IMR-90 (cell line): ENCODE measurements at regions not wholly inside any gene's neighbourhood (a gene's known extent, or its start where the extent isn't known, plus 50 kb on each side); places are given as distances from the start of the nearest gene placed in this dataset.

ENCODE experiments used
- ATAC-seq: fragments of 200-7000 bp; cut with Tn5 transposase; 2 replicates; pipeline ENCODE4 v1.9.1; 2020; ENCODE audit warnings: low read depth, mild to moderate bottlenecking, moderate library complexity
- BruUV-seq: library from RNA; stranded (reverse); fragments of 400-500 nt; replicated peaks from 2 replicates; lab custom pipeline; 2021; lab: Mats Ljungman, UMichigan
- CTCF ChIA-PET: fragments of 300-600 bp; formaldehyde crosslinking; extraction: SDS; loops from one replicate; lab custom pipeline; 2021; ENCODE audit warnings: antibody characterized with exemption; lab: Yijun Ruan, JAX
- POLR2A ChIA-PET: fragments of 300-600 bp; sonication (Branson Sonifier 250); formaldehyde crosslinking; loops from one replicate; lab custom pipeline; 2022; ENCODE audit warnings: antibody characterized with exemption; ENCODE audit not compliant: unreplicated experiment; lab: Charles Lee
- DNase-seq: peaks from one replicate; pipeline ENCODE4 v3.0.0; 2013
- H2AFZ ChIP-seq: replicated peaks from 2 replicates; pipeline ENCODE3; 2013; ENCODE audit warnings: low read length, mild to moderate bottlenecking; ENCODE audit not compliant: poor library complexity
- H2AK5ac ChIP-seq: 2 replicates; pipeline ENCODE4 v1.6.1; 2013; ENCODE audit warnings: low read depth, low read length, inconsistent platforms
- H2AK9ac ChIP-seq: replicated peaks from 2 replicates; pipeline ENCODE3; 2013; ENCODE audit warnings: mild to moderate bottlenecking, low read depth, low read length, moderate library complexity; ENCODE audit not compliant: poor library complexity
- H2BK120ac ChIP-seq: 2 replicates; pipeline ENCODE4 v1.6.1; 2013; ENCODE audit warnings: low read depth, low read length, inconsistent platforms
- H2BK15ac ChIP-seq: 3 replicates; pipeline ENCODE4 v1.6.1; 2013; ENCODE audit warnings: low read depth, low read length, inconsistent platforms
- H2BK20ac ChIP-seq: 2 replicates; pipeline ENCODE4 v1.6.1; 2013; ENCODE audit warnings: low read depth, mild to moderate bottlenecking, inconsistent platforms, low read length, moderate library complexity
- H2BK5ac ChIP-seq: 2 replicates; pipeline ENCODE4 v1.6.1; 2013; ENCODE audit warnings: mild to moderate bottlenecking, low read depth, low read length, inconsistent platforms; ENCODE audit not compliant: poor library complexity, severe bottlenecking
- H3K14ac ChIP-seq: replicated peaks from 2 replicates; pipeline ENCODE4 v1.6.1; 2013; ENCODE audit warnings: low read depth, low read length, inconsistent platforms
- H3K18ac ChIP-seq: 2 replicates; pipeline ENCODE4 v1.6.1; 2013; ENCODE audit warnings: low read depth, low read length, control low read depth
- H3K23ac ChIP-seq: 2 replicates; pipeline ENCODE4 v1.6.1; 2013; ENCODE audit warnings: low read depth, low read length, inconsistent platforms
- H3K27ac ChIP-seq: 2 replicates; pipeline ENCODE4 v1.5.1; 2013; ENCODE audit warnings: mild to moderate bottlenecking, control low read depth, low read length; ENCODE audit not compliant: insufficient read depth
- H3K27me3 ChIP-seq: 2 replicates; pipeline ENCODE4 v1.6.1; 2013; ENCODE audit warnings: low read length; ENCODE audit not compliant: control insufficient read depth, insufficient read depth
- H3K36me3 ChIP-seq: 2 replicates; pipeline ENCODE4 v1.6.1; 2013; ENCODE audit warnings: low read length, mixed read lengths; ENCODE audit not compliant: control insufficient read depth, insufficient read depth
- H3K4ac ChIP-seq: 2 replicates; pipeline ENCODE4 v1.6.1; 2013; ENCODE audit warnings: low read depth, low read length, inconsistent platforms
- H3K4me1 ChIP-seq: 2 replicates; pipeline ENCODE4 v1.6.1; 2013; ENCODE audit warnings: low read length, mixed read lengths; ENCODE audit not compliant: control insufficient read depth, insufficient read depth
- H3K4me2 ChIP-seq: 2 replicates; pipeline ENCODE4 v1.6.1; 2013; ENCODE audit warnings: low read depth, mild to moderate bottlenecking, control low read depth, low read length, moderate library complexity
- H3K4me3 ChIP-seq: 2 replicates; pipeline ENCODE4 v1.5.1; 2013; ENCODE audit warnings: low read depth, mild to moderate bottlenecking, control low read depth, low read length, moderate library complexity; ENCODE audit not compliant: insufficient read depth
- H3K56ac ChIP-seq: 2 replicates; pipeline ENCODE4 v1.6.1; 2013; ENCODE audit warnings: low read length, inconsistent platforms; ENCODE audit not compliant: insufficient read depth; ENCODE audit errors: extremely low read depth
- H3K79me1 ChIP-seq, 2 experiments: 2 replicates each; pipeline ENCODE4 v1.6.1; 2013; ENCODE audit warnings: low read length in 2 of 2, inconsistent platforms in 1 of 2, low read depth in 1 of 2
- H3K9ac ChIP-seq: 2 replicates; pipeline ENCODE4 v1.6.1; 2013; ENCODE audit warnings: low read depth, low read length, control low read depth
- H3K9me1 ChIP-seq: 2 replicates; pipeline ENCODE4 v1.6.1; 2013; ENCODE audit warnings: low read length, inconsistent platforms; ENCODE audit not compliant: insufficient read depth
- H3K9me3 ChIP-seq: 2 replicates; pipeline ENCODE4 v1.6.1; 2013; ENCODE audit warnings: low read length; ENCODE audit not compliant: control insufficient read depth, insufficient read depth
- H4K20me1 ChIP-seq: 2 replicates; pipeline ENCODE4 v1.6.1; 2013; ENCODE audit warnings: low read length, inconsistent platforms; ENCODE audit not compliant: insufficient read depth
- H4K5ac ChIP-seq: 2 replicates; pipeline ENCODE4 v1.6.1; 2013; ENCODE audit warnings: mild to moderate bottlenecking, low read depth, low read length, control low read depth
- H4K8ac ChIP-seq, 2 experiments: 2 replicates each; pipeline ENCODE4 v1.6.1; 2013; ENCODE audit warnings: low read depth in 2 of 2, low read length in 2 of 2, control low read depth in 1 of 2, inconsistent platforms in 1 of 2
- H4K91ac ChIP-seq: 2 replicates; pipeline ENCODE4 v1.6.1; 2013; ENCODE audit warnings: low read depth, low read length, inconsistent platforms; ENCODE audit not compliant: insufficient read depth
- CEBPB ChIP-seq: IDR thresholded peaks from 2 replicates; pipeline ENCODE4 v1.6.1; 2012; ENCODE audit warnings: low read depth, low read length, improper control_type of control experiment
- CHD1 ChIP-seq: IDR thresholded peaks from 2 replicates; pipeline ENCODE4 v1.6.1; 2012; ENCODE audit warnings: low read depth, low read length, improper control_type of control experiment
- FOS ChIP-seq: fragments of 150-350 bp; IDR thresholded peaks from 2 replicates; pipeline ENCODE4 v1.6.1; 2016; ENCODE audit warnings: low read depth, low read length
- MAFK ChIP-seq: IDR thresholded peaks from 2 replicates; pipeline ENCODE4 v1.6.1; 2012; ENCODE audit warnings: low read depth, low read length, improper control_type of control experiment
- MAZ ChIP-seq: IDR thresholded peaks from 2 replicates; pipeline ENCODE4 v1.6.1; 2012; ENCODE audit warnings: low read depth, mild to moderate bottlenecking, low read length, improper control_type of control experiment, moderate library complexity, borderline replicate concordance
- MXI1 ChIP-seq: IDR thresholded peaks from 2 replicates; pipeline ENCODE4 v1.6.1; 2012; ENCODE audit warnings: low read depth, mild to moderate bottlenecking, low read length, moderate library complexity, borderline replicate concordance
- NFE2L2 ChIP-seq: fragments of 150-350 bp; IDR thresholded peaks from 2 replicates; pipeline ENCODE4 v1.6.1; 2016; ENCODE audit warnings: low read depth, mild to moderate bottlenecking, low read length
- POLR2A ChIP-seq: IDR thresholded peaks from 2 replicates; pipeline ENCODE4 v1.6.1; 2012; ENCODE audit warnings: mild to moderate bottlenecking, low read depth, low read length
- RCOR1 ChIP-seq: IDR thresholded peaks from 2 replicates; pipeline ENCODE4 v1.6.1; 2012; ENCODE audit warnings: mild to moderate bottlenecking, low read length, improper control_type of control experiment; ENCODE audit not compliant: insufficient replicate concordance
- RFX5 ChIP-seq: IDR thresholded peaks from 2 replicates; pipeline ENCODE4 v1.8.0; 2012; ENCODE audit warnings: low read depth, mild to moderate bottlenecking, low read length, moderate library complexity
- SMC3 ChIP-seq: fragments of 150-350 bp; IDR thresholded peaks from 2 replicates; pipeline ENCODE4 v1.6.1; 2016; ENCODE audit warnings: low read depth, mild to moderate bottlenecking, antibody characterized with exemption, low read length, moderate library complexity
- WGBS, 2 experiments: methylation state at CpG; one replicate each; pipeline versions ENCODE4 v1.1.5 to v1.1.7; 2013; ENCODE audit warnings: missing lambda C conversion rate in 2 of 2; ENCODE audit not compliant: insufficient read length in 1 of 2; ENCODE audit errors: extremely low coverage in 2 of 2; 5-methylcytosine and 5-hydroxymethylcytosine counted together
- dilution Hi-C: fragments of 300-500 bp; cut with HindIII; formaldehyde crosslinking; loops from one replicate; pipeline ENCODE4 v1.14.3; 2018; ENCODE audit warnings: low sequenced_read_pairs; ENCODE audit not compliant: unreplicated experiment
- in situ Hi-C: fragments of 300-500 bp; cut with MboI; formaldehyde crosslinking; loops from 3 replicates; pipeline ENCODE4 v1.14.3; 2019; ENCODE audit warnings: low sequenced_read_pairs, inconsistent platforms, mixed read lengths
- intact Hi-C: fragments of 100-400 bp; cut with micrococcal nuclease; formaldehyde crosslinking; loops from 2 replicates; pipeline ENCODE4 v1.10.0; 2022
- TF ChIP-seq, protein P1 (sequence below): fragments of 150-350 bp; IDR thresholded peaks from 2 replicates; pipeline ENCODE4 v1.6.1; 2016; ENCODE audit warnings: low read depth, mild to moderate bottlenecking, low read length, moderate library complexity, borderline replicate concordance

DNA sequence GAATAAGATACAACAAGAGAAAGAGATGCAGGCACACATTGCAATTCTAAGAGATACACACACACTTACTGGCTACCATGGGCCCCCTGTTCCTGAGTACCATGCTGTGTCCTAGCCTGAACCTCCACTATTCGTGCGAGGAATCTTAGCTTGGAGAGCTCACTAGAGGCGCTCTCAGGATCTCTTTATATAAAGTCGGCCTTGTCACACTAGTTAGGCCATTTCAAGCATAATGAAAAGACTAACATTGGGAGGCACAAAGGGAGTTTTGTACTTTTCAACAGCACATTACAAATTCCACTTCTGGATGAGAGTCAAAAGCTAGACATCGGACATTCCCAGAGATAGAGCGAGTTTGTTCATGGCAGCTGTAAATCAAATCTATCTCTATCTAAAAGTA is 365.2 kb downstream of the DSEL start:
- no peak for ATAC-seq
- no peaks in the 10 kb centered on the region for H4K20me1 ChIP-seq

More for the DNA sequence above, 365.2 kb downstream of the DSEL start:
- Histone ChIP-seq H3K27me3 (no peaks in the 10 kb centered on the region), H3K23ac (no peak overlapping the region), H3K4me1 (no peaks in the 10 kb centered on the region), H3K9me3 (no peaks in the 10 kb centered on the region), H2AK5ac (no peak overlapping the region), H3K9ac (no peak overlapping the region), H4K91ac (no peak overlapping the region), H4K8ac (no peak overlapping the region), H3K14ac (no peak overlapping the region), H3K4me2 (no peak overlapping the region), H3K9me1 (no peaks in the 10 kb centered on the region), H3K4me3 (no peak overlapping the region), H3K18ac (no peak overlapping the region), H2BK20ac (no peak overlapping the region), H3K56ac (no peak overlapping the region), H3K27ac (no peak overlapping the region), H4K5ac (no peak overlapping the region), H3K36me3 (no peaks in the 10 kb centered on the region), H2BK120ac (no peak overlapping the region), H2AK9ac (no peak overlapping the region), H3K4ac (no peak overlapping the region), H3K79me1 (no peaks in the 10 kb centered on the region), H2AFZ (no peak overlapping the region), H2BK15ac (no peak overlapping the region), H2BK5ac (no peak overlapping the region)
- BruUV-seq = no TSS peak
- dilution Hi-C loops (no loop called here), in situ Hi-C loops (no loop called here), intact Hi-C loops (no loop called here)
- WGBS, 2 experiments = 100% methylated on average over 2 of the region's 6 CpGs; no CpG with 5 or more reads in 1 of the 2 experiments
- TF ChIP-seq CHD1 (no peak), MAFK (no peak), SMC3 (no peak), MXI1 (no peak), MAZ (no peak), NFE2L2 (no peak), FOS (no peak), CEBPB (no peak), RCOR1 (no peak), RFX5 (no peak), POLR2A (no peak)
- TF ChIP-seq, protein P1, sequence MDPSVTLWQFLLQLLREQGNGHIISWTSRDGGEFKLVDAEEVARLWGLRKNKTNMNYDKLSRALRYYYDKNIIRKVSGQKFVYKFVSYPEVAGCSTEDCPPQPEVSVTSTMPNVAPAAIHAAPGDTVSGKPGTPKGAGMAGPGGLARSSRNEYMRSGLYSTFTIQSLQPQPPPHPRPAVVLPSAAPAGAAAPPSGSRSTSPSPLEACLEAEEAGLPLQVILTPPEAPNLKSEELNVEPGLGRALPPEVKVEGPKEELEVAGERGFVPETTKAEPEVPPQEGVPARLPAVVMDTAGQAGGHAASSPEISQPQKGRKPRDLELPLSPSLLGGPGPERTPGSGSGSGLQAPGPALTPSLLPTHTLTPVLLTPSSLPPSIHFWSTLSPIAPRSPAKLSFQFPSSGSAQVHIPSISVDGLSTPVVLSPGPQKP = no peak
- CTCF ChIA-PET = no interaction called here
- no peak for DNase-seq
- POLR2A ChIA-PET = no interaction called here
